ENCODE measurements at regions not wholly inside any gene's neighbourhood (a gene's known extent, or its start where the extent isn't known, plus 50 kb on each side); places are given as distances from the start of the nearest gene placed in this dataset.
"Not testable (repeated sequence)": the region's sequence is repeated elsewhere in the genome, so short reads cannot be mapped to it uniquely, and the experiment has no call there.

GRCh38 chr7:49692516-49692915 lies 80.9 kb upstream of the VWC2 start:
- intact Hi-C loops (cut with DNase I), result no loop called here
- no peak for DNase-seq
- no peak for ATAC-seq (ENCODE audit: poor library complexity)

GRCh38 chr7:49695971-49696370 lies 77.5 kb upstream of the VWC2 start:
- DNase-seq, result no peak
- intact Hi-C loops (cut with DNase I), result no loop called here
- no peak for ATAC-seq (ENCODE audit: poor library complexity)

GRCh38 chr7:49700841-49701240 lies 72.6 kb upstream of the VWC2 start:
- intact Hi-C loops (cut with DNase I), result no loop called here
- ATAC-seq (ENCODE audit: poor library complexity), result no peak
- no peak for DNase-seq

- intact Hi-C loops (cut with DNase I), result no loop called here
- ATAC-seq (ENCODE audit: poor library complexity) (no peak), DNase-seq (no peak)
These were observed 71.3 kb upstream of the VWC2 start for GRCh38 chr7:49702099-49702498.

GRCh38 chr7:49703337-49703736 lies 70.1 kb upstream of the VWC2 start:
- no peak for DNase-seq
- intact Hi-C loops (cut with DNase I), result no loop called here
- ATAC-seq (ENCODE audit: poor library complexity), result no peak

GRCh38 chr7:49703881-49704280 lies 69.6 kb upstream of the VWC2 start:
- no peak for ATAC-seq (ENCODE audit: poor library complexity)
- intact Hi-C loops (cut with DNase I), result no loop called here
- DNase-seq, result no peak

GRCh38 chr7:49706106-49706505 lies 67.3 kb upstream of the VWC2 start:
- intact Hi-C loops (cut with DNase I), result no loop called here
- DNase-seq, result no peak
- ATAC-seq (ENCODE audit: poor library complexity), result peak; percentile 68

GRCh38 chr7:49707891-49708290 lies 65.5 kb upstream of the VWC2 start:
- ATAC-seq (ENCODE audit: poor library complexity) (no peak), DNase-seq (no peak)
- intact Hi-C loops (cut with DNase I), result no loop called here

GRCh38 chr7:49708590-49708989 lies 64.8 kb upstream of the VWC2 start:
- peak; percentile 67 for ATAC-seq (ENCODE audit: poor library complexity)
- intact Hi-C loops (cut with DNase I), result no loop called here
- no peak for DNase-seq

GRCh38 chr7:49711072-49711723 lies 62.2 kb upstream of the VWC2 start:
- intact Hi-C loops (cut with DNase I); ATAC-seq (ENCODE audit: poor library complexity); DNase-seq: not testable (repeated sequence)

- ATAC-seq (ENCODE audit: poor library complexity), result peak; percentile 97
- peak; percentile 50 for DNase-seq
- intact Hi-C loops (cut with DNase I), result no loop called here
These were observed 59.3 kb upstream of the VWC2 start for GRCh38 chr7:49714182-49714581.

GRCh38 chr7:49715486-49715885 lies 58.0 kb upstream of the VWC2 start:
- no peak for ATAC-seq (ENCODE audit: poor library complexity)
- no peak for DNase-seq
- intact Hi-C loops (cut with DNase I), result no loop called here

GRCh38 chr7:49717547-49717946 lies 55.9 kb upstream of the VWC2 start:
- intact Hi-C loops (cut with DNase I), result no loop called here
- DNase-seq, result no peak
- ATAC-seq (ENCODE audit: poor library complexity), result no peak

- intact Hi-C loops (cut with DNase I), result no loop called here
- DNase-seq (no peak), ATAC-seq (ENCODE audit: poor library complexity) (no peak)
These were observed 54.7 kb upstream of the VWC2 start for GRCh38 chr7:49718760-49719159.

GRCh38 chr7:49721441-49721840 lies 52.0 kb upstream of the VWC2 start:
- intact Hi-C loops (cut with DNase I), result no loop called here
- ATAC-seq (ENCODE audit: poor library complexity) (no peak), DNase-seq (no peak)
